Fibroblast of villous mesenchyme (primary cell): ENCODE measurements at regions not wholly inside any gene's neighbourhood (a gene's known extent, or its start where the extent isn't known, plus 50 kb on each side); places are given as distances from the start of the nearest gene placed in this dataset.
A peak's percentile ranks its signal among the peaks of the same experiment; 100 is the strongest.

ENCODE experiments used
- DNase-seq: peaks from one replicate; pipeline ENCODE4 v3.0.0-alpha.2; 2010; ENCODE audit warnings: low read depth
- H3K4me3 ChIP-seq: 2 replicates; pipeline ENCODE4 v1.5.1; 2011; ENCODE audit warnings: low read depth, mild to moderate bottlenecking, low read length
- CTCF ChIP-seq: IDR thresholded peaks from 2 replicates; pipeline ENCODE4 v1.5.1; 2012; ENCODE audit warnings: low read depth, mild to moderate bottlenecking, low read length; ENCODE audit not compliant: insufficient read depth

GRCh38 chrX:104334971-104335370 lies 80.2 kb upstream of the ESX1 start:
- H3K4me3 ChIP-seq: no peak overlapping the region
- no peak for TF ChIP-seq CTCF
- no peak for DNase-seq

- no peak overlapping the region for H3K4me3 ChIP-seq
- peak; percentile 80 for DNase-seq
- no peak for TF ChIP-seq CTCF
These were observed 76.2 kb upstream of the ESX1 start for GRCh38 chrX:104330966-104331365.

- peak; percentile 51 for DNase-seq
- TF ChIP-seq CTCF: no peak
- H3K4me3 ChIP-seq: no peak overlapping the region
These were observed 75.0 kb upstream of the ESX1 start for GRCh38 chrX:104329731-104330130.

- no peak for TF ChIP-seq CTCF
- no peak for DNase-seq
- no peak overlapping the region for H3K4me3 ChIP-seq
These were observed 70.5 kb upstream of the ESX1 start for GRCh38 chrX:104325213-104325585.

GRCh38 chrX:104324461-104325212 lies 69.9 kb upstream of the ESX1 start:
- H3K4me3 ChIP-seq: no peak overlapping the region
- no peak for DNase-seq
- no peak for TF ChIP-seq CTCF

GRCh38 chrX:104319346-104319745 lies 64.6 kb upstream of the ESX1 start:
- no peak for DNase-seq
- TF ChIP-seq CTCF: no peak
- H3K4me3 ChIP-seq: no peak overlapping the region
